ENCODE measurements at regions not wholly inside any gene's neighbourhood (a gene's known extent, or its start where the extent isn't known, plus 50 kb on each side); places are given as distances from the start of the nearest gene placed in this dataset.

GRCh38 chr1:55696891-55697290, 481.7 kb upstream of the USP24 start:
- no peak for TF ChIP-seq EZH2phosphoT487 (IDR thresholded peaks at IDR 0.05; ENCODE audit: insufficient read depth, low read depth)
- TF ChIP-seq EZH2 (IDR thresholded peaks at IDR 0.05; ENCODE audit: insufficient read depth, poor library complexity, severe bottlenecking) = no peak
